ENCODE measurements at regions not wholly inside any gene's neighbourhood (a gene's known extent, or its start where the extent isn't known, plus 50 kb on each side); places are given as distances from the start of the nearest gene placed in this dataset.

DNA sequence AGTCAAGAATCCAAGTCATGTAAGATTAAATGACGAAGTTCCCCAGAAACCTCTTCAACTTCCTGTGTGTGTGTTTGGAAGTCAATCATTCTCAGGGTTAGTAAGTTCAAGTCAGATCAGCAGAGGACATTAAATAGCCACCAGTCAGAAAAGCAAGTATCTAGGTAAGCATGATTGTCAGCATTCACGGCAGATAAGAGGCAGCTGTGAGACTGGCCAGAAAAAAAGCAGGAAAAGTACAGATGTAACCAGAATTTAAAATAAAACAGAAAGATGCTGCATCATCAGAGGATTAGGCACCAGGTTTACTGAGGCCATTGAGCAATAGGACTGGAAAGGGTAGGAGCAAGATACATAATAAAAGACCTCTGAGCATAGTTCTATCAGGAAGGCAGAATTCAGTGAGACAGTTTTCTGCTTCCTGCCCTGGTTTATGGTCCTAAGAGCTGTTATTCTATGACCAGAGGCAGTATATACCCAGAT lies 606.9 kb downstream of the FSCB start:
- no peak for DNase-seq
- no peak overlapping the region for H3K4me3 ChIP-seq (ENCODE audit: insufficient read depth in 1 of 2, low read depth in 1 of 2, low read length in 2 of 2)
- no peak overlapping the region for H2BK15ac ChIP-seq (ENCODE audit: low read depth, poor library complexity, severe bottlenecking)
- H3K23ac ChIP-seq (ENCODE audit: low read length in 2 of 2), result no peak overlapping the region
- no peak overlapping the region for H2AK5ac ChIP-seq (ENCODE audit: low read length, severe bottlenecking)
- WGBS, result 66% methylated on average over 2 of the region's 2 CpGs
- no peak overlapping the region for H2AFZ ChIP-seq (ENCODE audit: low read depth, low read length)
- H3K4me2 ChIP-seq (ENCODE audit: low read length, poor library complexity, severe bottlenecking), result no peak overlapping the region
- no peaks in the 10 kb centered on the region for H3K4me1 ChIP-seq (ENCODE audit: control insufficient read depth, insufficient read depth, low read depth, low read length)
- H3K4ac ChIP-seq (ENCODE audit: low read depth in 1 of 2, low read length in 2 of 2), result no peak overlapping the region
- no peaks in the 10 kb centered on the region for H3K9me3 ChIP-seq (ENCODE audit: control insufficient read depth, low read length)
- no peak overlapping the region for H2BK5ac ChIP-seq (ENCODE audit: low read depth, low read length, poor library complexity, severe bottlenecking)
- no peak overlapping the region for H3K14ac ChIP-seq (ENCODE audit: low read length in 2 of 2)
- no peak overlapping the region for H3K9ac ChIP-seq (ENCODE audit: low read length)
- no peak overlapping the region for H3K27ac ChIP-seq (ENCODE audit: low read length, poor library complexity, severe bottlenecking)
- no peak overlapping the region for H3K18ac ChIP-seq (ENCODE audit: low read depth in 1 of 2, low read length in 2 of 2)
- H3K79me1 ChIP-seq (replicated peaks; ENCODE audit: low read length, poor library complexity, severe bottlenecking), result no peaks in the 10 kb centered on the region
- no peak overlapping the region for H2BK12ac ChIP-seq (ENCODE audit: low read length in 2 of 2)
- no peak overlapping the region for H2BK120ac ChIP-seq (ENCODE audit: low read depth, low read length)
- H3K27me3 ChIP-seq (ENCODE audit: control insufficient read depth in 1 of 2, insufficient read depth in 1 of 2, low read length in 2 of 2), result no peaks in the 10 kb centered on the region
- no peak overlapping the region for H4K8ac ChIP-seq (ENCODE audit: low read length)
- H4K91ac ChIP-seq (ENCODE audit: low read length), result no peak overlapping the region
- no peaks in the 10 kb centered on the region for H3K36me3 ChIP-seq (ENCODE audit: control insufficient read depth in 1 of 2, insufficient read depth in 2 of 2, low read depth in 1 of 2, low read length in 2 of 2)

GRCh38 chr14:43898687-43899086 lies 608.4 kb downstream of the FSCB start:
- H3K79me1 ChIP-seq (replicated peaks; ENCODE audit: low read length, poor library complexity, severe bottlenecking), result no peaks in the 10 kb centered on the region
- no peak overlapping the region for H3K4me2 ChIP-seq (ENCODE audit: low read length, poor library complexity, severe bottlenecking)
- no CpG with 5 or more reads among the region's 2 CpGs for WGBS
- H3K23ac ChIP-seq (ENCODE audit: low read length in 2 of 2), result no peak overlapping the region
- H4K91ac ChIP-seq (ENCODE audit: low read length), result no peak overlapping the region
- no peaks in the 10 kb centered on the region for H3K36me3 ChIP-seq (ENCODE audit: control insufficient read depth in 1 of 2, insufficient read depth in 2 of 2, low read depth in 1 of 2, low read length in 2 of 2)
- H2AK5ac ChIP-seq (ENCODE audit: low read length, severe bottlenecking), result no peak overlapping the region
- H3K14ac ChIP-seq (ENCODE audit: low read length in 2 of 2), result no peak overlapping the region
- H3K27me3 ChIP-seq (ENCODE audit: control insufficient read depth in 1 of 2, insufficient read depth in 1 of 2, low read length in 2 of 2), result no peaks in the 10 kb centered on the region
- no peak overlapping the region for H2BK12ac ChIP-seq (ENCODE audit: low read length in 2 of 2)
- no peak overlapping the region for H2BK5ac ChIP-seq (ENCODE audit: low read depth, low read length, poor library complexity, severe bottlenecking)
- no peak overlapping the region for H2BK120ac ChIP-seq (ENCODE audit: low read depth, low read length)
- no peak overlapping the region for H4K8ac ChIP-seq (ENCODE audit: low read length)
- DNase-seq, result no peak
- no peak overlapping the region for H3K27ac ChIP-seq (ENCODE audit: low read length, poor library complexity, severe bottlenecking)
- H3K18ac ChIP-seq (ENCODE audit: low read depth in 1 of 2, low read length in 2 of 2), result no peak overlapping the region
- no peak overlapping the region for H3K9ac ChIP-seq (ENCODE audit: low read length)
- H3K9me3 ChIP-seq (ENCODE audit: control insufficient read depth, low read length), result no peaks in the 10 kb centered on the region
- no peak overlapping the region for H3K4me3 ChIP-seq (ENCODE audit: insufficient read depth in 1 of 2, low read depth in 1 of 2, low read length in 2 of 2)
- H2AFZ ChIP-seq (ENCODE audit: low read depth, low read length), result no peak overlapping the region
- H3K4me1 ChIP-seq (ENCODE audit: control insufficient read depth, insufficient read depth, low read depth, low read length), result no peaks in the 10 kb centered on the region
- H2BK15ac ChIP-seq (ENCODE audit: low read depth, poor library complexity, severe bottlenecking), result no peak overlapping the region
- no peak overlapping the region for H3K4ac ChIP-seq (ENCODE audit: low read depth in 1 of 2, low read length in 2 of 2)

- H3K4ac ChIP-seq (ENCODE audit: low read depth in 1 of 2, low read length in 2 of 2), result no peak overlapping the region
- WGBS, result 88% methylated on average over 2 of the region's 2 CpGs
- no peak for DNase-seq
Measured at GRCh38 chr14:43896044-43896443, 611.0 kb downstream of the FSCB start.

GRCh38 chr14:43894534-43894933 lies 612.5 kb downstream of the FSCB start:
- no peak overlapping the region for H3K4me3 ChIP-seq (ENCODE audit: insufficient read depth in 1 of 2, low read depth in 1 of 2, low read length in 2 of 2)
- no peak overlapping the region for H3K18ac ChIP-seq (ENCODE audit: low read depth in 1 of 2, low read length in 2 of 2)
- H4K91ac ChIP-seq (ENCODE audit: low read length), result no peak overlapping the region
- H3K23ac ChIP-seq (ENCODE audit: low read length in 2 of 2), result no peak overlapping the region
- no peak overlapping the region for H2AK5ac ChIP-seq (ENCODE audit: low read length, severe bottlenecking)
- WGBS, result no CpG with 5 or more reads among the region's 3 CpGs
- H3K9me3 ChIP-seq (ENCODE audit: control insufficient read depth, low read length), result no peaks in the 10 kb centered on the region
- no peak overlapping the region for H2BK12ac ChIP-seq (ENCODE audit: low read length in 2 of 2)
- no peak overlapping the region for H3K4ac ChIP-seq (ENCODE audit: low read depth in 1 of 2, low read length in 2 of 2)
- no peak overlapping the region for H3K9ac ChIP-seq (ENCODE audit: low read length)
- DNase-seq, result peak; percentile 9
- no peaks in the 10 kb centered on the region for H3K27me3 ChIP-seq (ENCODE audit: control insufficient read depth in 1 of 2, insufficient read depth in 1 of 2, low read length in 2 of 2)
- no peak overlapping the region for H3K27ac ChIP-seq (ENCODE audit: low read length, poor library complexity, severe bottlenecking)
- no peak overlapping the region for H3K4me2 ChIP-seq (ENCODE audit: low read length, poor library complexity, severe bottlenecking)
- H3K4me1 ChIP-seq (ENCODE audit: control insufficient read depth, insufficient read depth, low read depth, low read length), result no peaks in the 10 kb centered on the region
- no peak overlapping the region for H4K8ac ChIP-seq (ENCODE audit: low read length)
- H2AFZ ChIP-seq (ENCODE audit: low read depth, low read length), result no peak overlapping the region
- H2BK120ac ChIP-seq (ENCODE audit: low read depth, low read length), result no peak overlapping the region
- H3K14ac ChIP-seq (ENCODE audit: low read length in 2 of 2), result no peak overlapping the region
- no peak overlapping the region for H2BK5ac ChIP-seq (ENCODE audit: low read depth, low read length, poor library complexity, severe bottlenecking)
- no peaks in the 10 kb centered on the region for H3K79me1 ChIP-seq (replicated peaks; ENCODE audit: low read length, poor library complexity, severe bottlenecking)
- H3K36me3 ChIP-seq (ENCODE audit: control insufficient read depth in 1 of 2, insufficient read depth in 2 of 2, low read depth in 1 of 2, low read length in 2 of 2), result no peaks in the 10 kb centered on the region
- H2BK15ac ChIP-seq (ENCODE audit: low read depth, poor library complexity, severe bottlenecking), result no peak overlapping the region

More at GRCh38 chr14:43896044-43896443, 611.0 kb downstream of the FSCB start:
- H3K27ac ChIP-seq (ENCODE audit: low read length, poor library complexity, severe bottlenecking), result no peak overlapping the region
- no peak overlapping the region for H2BK12ac ChIP-seq (ENCODE audit: low read length in 2 of 2)
- no peak overlapping the region for H3K4me3 ChIP-seq (ENCODE audit: insufficient read depth in 1 of 2, low read depth in 1 of 2, low read length in 2 of 2)
- no peak overlapping the region for H3K18ac ChIP-seq (ENCODE audit: low read depth in 1 of 2, low read length in 2 of 2)
- H3K27me3 ChIP-seq (ENCODE audit: control insufficient read depth in 1 of 2, insufficient read depth in 1 of 2, low read length in 2 of 2), result no peaks in the 10 kb centered on the region
- H3K9ac ChIP-seq (ENCODE audit: low read length), result no peak overlapping the region
- H2BK5ac ChIP-seq (ENCODE audit: low read depth, low read length, poor library complexity, severe bottlenecking), result no peak overlapping the region
- H3K9me3 ChIP-seq (ENCODE audit: control insufficient read depth, low read length), result no peaks in the 10 kb centered on the region
- no peaks in the 10 kb centered on the region for H3K4me1 ChIP-seq (ENCODE audit: control insufficient read depth, insufficient read depth, low read depth, low read length)
- H3K23ac ChIP-seq (ENCODE audit: low read length in 2 of 2), result no peak overlapping the region
- H2AK5ac ChIP-seq (ENCODE audit: low read length, severe bottlenecking), result no peak overlapping the region
- H4K8ac ChIP-seq (ENCODE audit: low read length), result no peak overlapping the region
- no peaks in the 10 kb centered on the region for H3K36me3 ChIP-seq (ENCODE audit: control insufficient read depth in 1 of 2, insufficient read depth in 2 of 2, low read depth in 1 of 2, low read length in 2 of 2)
- peak overlapping the region; percentile 18 for H2AFZ ChIP-seq (ENCODE audit: low read depth, low read length)
- no peak overlapping the region for H3K14ac ChIP-seq (ENCODE audit: low read length in 2 of 2)
- H3K4me2 ChIP-seq (ENCODE audit: low read length, poor library complexity, severe bottlenecking), result no peak overlapping the region
- no peak overlapping the region for H4K91ac ChIP-seq (ENCODE audit: low read length)
- H3K79me1 ChIP-seq (replicated peaks; ENCODE audit: low read length, poor library complexity, severe bottlenecking), result no peaks in the 10 kb centered on the region
- H2BK120ac ChIP-seq (ENCODE audit: low read depth, low read length), result no peak overlapping the region
- no peak overlapping the region for H2BK15ac ChIP-seq (ENCODE audit: low read depth, poor library complexity, severe bottlenecking)

Data from mesenchymal stem cell (in vitro differentiated cells and primary cell).